Activated gamma-delta T cell treated with Interleukin-2 at 50 U/mL for 16 hours (primary cell): ENCODE measurements at regions not wholly inside any gene's neighbourhood (a gene's known extent, or its start where the extent isn't known, plus 50 kb on each side); places are given as distances from the start of the nearest gene placed in this dataset.

ENCODE experiments used
- DNase-seq: peaks from one replicate; pipeline ENCODE4 v3.0.0-alpha.2; 2020

GRCh38 chr1:56017336-56017735 is 562.0 kb downstream of the PLPP3 start:
- no peak for DNase-seq

- no peak for DNase-seq
Observed at GRCh38 chr1:56003846-56004245, 575.5 kb downstream of the PLPP3 start.

GRCh38 chr1:56002231-56002630 is 577.1 kb downstream of the PLPP3 start:
- no peak for DNase-seq

GRCh38 chr1:56000424-56000823 is 578.9 kb downstream of the PLPP3 start:
- no peak for DNase-seq

GRCh38 chr1:55997536-55997935 is 581.8 kb downstream of the PLPP3 start:
- no peak for DNase-seq

- no peak for DNase-seq
Observed at GRCh38 chr1:55993646-55994318, 585.6 kb downstream of the PLPP3 start.

GRCh38 chr1:55990007-55990406 is 589.4 kb downstream of the PLPP3 start:
- no peak for DNase-seq

GRCh38 chr1:55988963-55989452 is 590.4 kb downstream of the PLPP3 start:
- no peak for DNase-seq

GRCh38 chr1:55987491-55988249 is 591.7 kb downstream of the PLPP3 start:
- DNase-seq: no peak

- DNase-seq: no peak
Observed at GRCh38 chr1:55986003-55986402, 593.4 kb downstream of the PLPP3 start.

- no peak for DNase-seq
Observed at GRCh38 chr1:55981010-55981650, 598.2 kb downstream of the PLPP3 start.

- DNase-seq: no peak
Observed at GRCh38 chr1:55980582-55980981, 598.8 kb downstream of the PLPP3 start.

- DNase-seq: no peak
Observed at GRCh38 chr1:55974714-55975441, 604.5 kb downstream of the PLPP3 start.

- DNase-seq: no peak
Observed at GRCh38 chr1:55970526-55971110, 608.7 kb downstream of the PLPP3 start.

GRCh38 chr1:55969322-55969721 is 610.0 kb downstream of the PLPP3 start:
- DNase-seq: no peak

- DNase-seq: no peak
Observed at GRCh38 chr1:55968661-55969060, 610.7 kb downstream of the PLPP3 start.

- no peak for DNase-seq
Observed at GRCh38 chr1:55965981-55966461, 613.3 kb downstream of the PLPP3 start.

- DNase-seq: no peak
Observed at GRCh38 chr1:55962472-55962871, 616.9 kb downstream of the PLPP3 start.

GRCh38 chr1:55959136-55959548 is 620.2 kb downstream of the PLPP3 start:
- DNase-seq: no peak

GRCh38 chr1:55958498-55958897 is 620.9 kb downstream of the PLPP3 start:
- no peak for DNase-seq

- DNase-seq: no peak
Observed at GRCh38 chr1:55957276-55957675, 622.1 kb downstream of the PLPP3 start.

GRCh38 chr1:55955016-55955621 is 624.2 kb downstream of the PLPP3 start:
- DNase-seq: no peak
